ENCODE measurements at regions not wholly inside any gene's neighbourhood (a gene's known extent, or its start where the extent isn't known, plus 50 kb on each side); places are given as distances from the start of the nearest gene placed in this dataset.

DNA sequence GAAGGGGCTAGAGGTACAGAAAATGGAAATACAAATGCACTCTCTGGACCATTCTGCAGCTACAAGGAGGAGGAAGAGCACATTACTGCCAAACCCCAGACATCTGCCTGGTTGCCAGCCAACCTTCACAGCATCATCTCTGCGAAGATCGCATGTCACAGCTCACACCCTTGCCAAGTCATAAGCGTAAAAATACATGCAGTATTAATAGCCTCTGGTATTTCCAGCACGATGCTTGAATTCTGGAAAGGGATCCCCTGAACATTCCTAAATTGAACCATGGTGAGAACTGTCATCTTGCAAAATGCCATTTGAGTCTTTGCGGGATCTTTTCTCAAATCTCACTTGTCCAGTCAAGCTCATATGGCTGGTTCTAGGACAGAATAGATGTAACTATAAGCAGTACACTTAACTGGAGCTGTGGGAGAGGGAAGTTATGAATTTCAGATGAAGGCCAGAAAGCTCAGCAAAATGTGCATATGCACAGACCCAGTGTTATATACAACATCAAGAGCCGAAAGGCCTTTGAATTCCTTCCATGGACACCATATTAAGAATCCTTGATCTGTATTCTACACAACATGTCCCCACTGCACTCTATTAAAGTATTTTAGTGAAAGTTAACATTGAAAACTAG is 211.6 kb downstream of the DUSP6 start:
- no peaks in the 10 kb centered on the region for H3F3A ChIP-seq (replicated peaks; ENCODE audit: insufficient read depth)
- H3K27me3 ChIP-seq (ENCODE audit: insufficient read depth) = no peaks in the 10 kb centered on the region
- POLR2A ChIA-PET = no interaction called here
- no peak overlapping the region for H3K9ac ChIP-seq
- no peaks in the 10 kb centered on the region for H4K20me1 ChIP-seq (ENCODE audit: insufficient read depth)
- H3K4me2 ChIP-seq = no peak overlapping the region
- no peaks in the 10 kb centered on the region for H3K9me2 ChIP-seq
- no peak overlapping the region for H3K4me3 ChIP-seq (ENCODE audit: low read depth in 2 of 2, low read length in 1 of 2)
- no peak for TF ChIP-seq TAF1 (IDR thresholded peaks at IDR 0.05; ENCODE audit: borderline replicate concordance, low read depth, low read length)
- TF ChIP-seq, protein P1, sequence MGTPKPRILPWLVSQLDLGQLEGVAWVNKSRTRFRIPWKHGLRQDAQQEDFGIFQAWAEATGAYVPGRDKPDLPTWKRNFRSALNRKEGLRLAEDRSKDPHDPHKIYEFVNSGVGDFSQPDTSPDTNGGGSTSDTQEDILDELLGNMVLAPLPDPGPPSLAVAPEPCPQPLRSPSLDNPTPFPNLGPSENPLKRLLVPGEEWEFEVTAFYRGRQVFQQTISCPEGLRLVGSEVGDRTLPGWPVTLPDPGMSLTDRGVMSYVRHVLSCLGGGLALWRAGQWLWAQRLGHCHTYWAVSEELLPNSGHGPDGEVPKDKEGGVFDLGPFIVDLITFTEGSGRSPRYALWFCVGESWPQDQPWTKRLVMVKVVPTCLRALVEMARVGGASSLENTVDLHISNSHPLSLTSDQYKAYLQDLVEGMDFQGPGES (IDR thresholded peaks at IDR 0.05; ENCODE audit: low read depth, low read length) = no peak
- no peak for TF ChIP-seq FOXM1 (IDR thresholded peaks at IDR 0.05; ENCODE audit: low read depth)
- TF ChIP-seq, protein P2, sequence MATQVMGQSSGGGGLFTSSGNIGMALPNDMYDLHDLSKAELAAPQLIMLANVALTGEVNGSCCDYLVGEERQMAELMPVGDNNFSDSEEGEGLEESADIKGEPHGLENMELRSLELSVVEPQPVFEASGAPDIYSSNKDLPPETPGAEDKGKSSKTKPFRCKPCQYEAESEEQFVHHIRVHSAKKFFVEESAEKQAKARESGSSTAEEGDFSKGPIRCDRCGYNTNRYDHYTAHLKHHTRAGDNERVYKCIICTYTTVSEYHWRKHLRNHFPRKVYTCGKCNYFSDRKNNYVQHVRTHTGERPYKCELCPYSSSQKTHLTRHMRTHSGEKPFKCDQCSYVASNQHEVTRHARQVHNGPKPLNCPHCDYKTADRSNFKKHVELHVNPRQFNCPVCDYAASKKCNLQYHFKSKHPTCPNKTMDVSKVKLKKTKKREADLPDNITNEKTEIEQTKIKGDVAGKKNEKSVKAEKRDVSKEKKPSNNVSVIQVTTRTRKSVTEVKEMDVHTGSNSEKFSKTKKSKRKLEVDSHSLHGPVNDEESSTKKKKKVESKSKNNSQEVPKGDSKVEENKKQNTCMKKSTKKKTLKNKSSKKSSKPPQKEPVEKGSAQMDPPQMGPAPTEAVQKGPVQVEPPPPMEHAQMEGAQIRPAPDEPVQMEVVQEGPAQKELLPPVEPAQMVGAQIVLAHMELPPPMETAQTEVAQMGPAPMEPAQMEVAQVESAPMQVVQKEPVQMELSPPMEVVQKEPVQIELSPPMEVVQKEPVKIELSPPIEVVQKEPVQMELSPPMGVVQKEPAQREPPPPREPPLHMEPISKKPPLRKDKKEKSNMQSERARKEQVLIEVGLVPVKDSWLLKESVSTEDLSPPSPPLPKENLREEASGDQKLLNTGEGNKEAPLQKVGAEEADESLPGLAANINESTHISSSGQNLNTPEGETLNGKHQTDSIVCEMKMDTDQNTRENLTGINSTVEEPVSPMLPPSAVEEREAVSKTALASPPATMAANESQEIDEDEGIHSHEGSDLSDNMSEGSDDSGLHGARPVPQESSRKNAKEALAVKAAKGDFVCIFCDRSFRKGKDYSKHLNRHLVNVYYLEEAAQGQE (IDR thresholded peaks at IDR 0.05; ENCODE audit: low read depth, low read length) = no peak
- TF ChIP-seq YY1 (IDR thresholded peaks at IDR 0.05; ENCODE audit: low read depth) = no peak
- TF ChIP-seq RAD21 (IDR thresholded peaks at IDR 0.05; ENCODE audit: low read length) = no peak
- TF ChIP-seq CHD2 (IDR thresholded peaks at IDR 0.05; ENCODE audit: low read length, partially characterized antibody) = no peak
- TF ChIP-seq, protein P3, sequence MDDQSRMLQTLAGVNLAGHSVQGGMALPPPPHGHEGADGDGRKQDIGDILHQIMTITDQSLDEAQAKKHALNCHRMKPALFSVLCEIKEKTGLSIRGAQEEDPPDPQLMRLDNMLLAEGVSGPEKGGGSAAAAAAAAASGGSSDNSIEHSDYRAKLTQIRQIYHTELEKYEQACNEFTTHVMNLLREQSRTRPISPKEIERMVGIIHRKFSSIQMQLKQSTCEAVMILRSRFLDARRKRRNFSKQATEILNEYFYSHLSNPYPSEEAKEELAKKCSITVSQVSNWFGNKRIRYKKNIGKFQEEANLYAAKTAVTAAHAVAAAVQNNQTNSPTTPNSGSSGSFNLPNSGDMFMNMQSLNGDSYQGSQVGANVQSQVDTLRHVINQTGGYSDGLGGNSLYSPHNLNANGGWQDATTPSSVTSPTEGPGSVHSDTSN (IDR thresholded peaks at IDR 0.05) = no peak
- TF ChIP-seq FOSL2 (IDR thresholded peaks at IDR 0.05; ENCODE audit: borderline replicate concordance, low read depth) = no peak
- TF ChIP-seq, protein P4, sequence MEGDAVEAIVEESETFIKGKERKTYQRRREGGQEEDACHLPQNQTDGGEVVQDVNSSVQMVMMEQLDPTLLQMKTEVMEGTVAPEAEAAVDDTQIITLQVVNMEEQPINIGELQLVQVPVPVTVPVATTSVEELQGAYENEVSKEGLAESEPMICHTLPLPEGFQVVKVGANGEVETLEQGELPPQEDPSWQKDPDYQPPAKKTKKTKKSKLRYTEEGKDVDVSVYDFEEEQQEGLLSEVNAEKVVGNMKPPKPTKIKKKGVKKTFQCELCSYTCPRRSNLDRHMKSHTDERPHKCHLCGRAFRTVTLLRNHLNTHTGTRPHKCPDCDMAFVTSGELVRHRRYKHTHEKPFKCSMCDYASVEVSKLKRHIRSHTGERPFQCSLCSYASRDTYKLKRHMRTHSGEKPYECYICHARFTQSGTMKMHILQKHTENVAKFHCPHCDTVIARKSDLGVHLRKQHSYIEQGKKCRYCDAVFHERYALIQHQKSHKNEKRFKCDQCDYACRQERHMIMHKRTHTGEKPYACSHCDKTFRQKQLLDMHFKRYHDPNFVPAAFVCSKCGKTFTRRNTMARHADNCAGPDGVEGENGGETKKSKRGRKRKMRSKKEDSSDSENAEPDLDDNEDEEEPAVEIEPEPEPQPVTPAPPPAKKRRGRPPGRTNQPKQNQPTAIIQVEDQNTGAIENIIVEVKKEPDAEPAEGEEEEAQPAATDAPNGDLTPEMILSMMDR (IDR thresholded peaks at IDR 0.05) = no peak
- no peak for TF ChIP-seq EZH2phosphoT487 (IDR thresholded peaks at IDR 0.05; ENCODE audit: borderline replicate concordance, low read depth)
- TF ChIP-seq, protein P5, sequence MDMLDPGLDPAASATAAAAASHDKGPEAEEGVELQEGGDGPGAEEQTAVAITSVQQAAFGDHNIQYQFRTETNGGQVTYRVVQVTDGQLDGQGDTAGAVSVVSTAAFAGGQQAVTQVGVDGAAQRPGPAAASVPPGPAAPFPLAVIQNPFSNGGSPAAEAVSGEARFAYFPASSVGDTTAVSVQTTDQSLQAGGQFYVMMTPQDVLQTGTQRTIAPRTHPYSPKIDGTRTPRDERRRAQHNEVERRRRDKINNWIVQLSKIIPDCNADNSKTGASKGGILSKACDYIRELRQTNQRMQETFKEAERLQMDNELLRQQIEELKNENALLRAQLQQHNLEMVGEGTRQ (IDR thresholded peaks at IDR 0.05; ENCODE audit: borderline replicate concordance, low read depth, low read length) = no peak
- no peak for TF ChIP-seq TEAD4 (IDR thresholded peaks at IDR 0.05; ENCODE audit: borderline replicate concordance, insufficient read depth)
- TF ChIP-seq MEF2A (IDR thresholded peaks at IDR 0.05; ENCODE audit: borderline replicate concordance, low read depth) = no peak
- TF ChIP-seq ELF1 (IDR thresholded peaks at IDR 0.05) = no peak
- TF ChIP-seq GATA2 (CRISPR knock-in tag; IDR thresholded peaks at IDR 0.05) = no peak
- no peak for TF ChIP-seq EP300 (IDR thresholded peaks at IDR 0.05; ENCODE audit: borderline replicate concordance in 1 of 2, low read depth in 1 of 2, low read length in 1 of 2)
- TF ChIP-seq TCF12 (IDR thresholded peaks at IDR 0.05) = no peak
- no peak for TF ChIP-seq RFX5 (IDR thresholded peaks at IDR 0.05; ENCODE audit: low read length)
- CTCF ChIA-PET = interaction anchor here (0.6 to 1.2 kb wide), 2 partner anchors 53 to 212 kb away, joined by 3 read pairs; partner anchors contain the start of gene DUSP6
- H3K4me1 ChIP-seq (ENCODE audit: control insufficient read depth in 1 of 2, insufficient read depth in 2 of 2, low read depth in 1 of 2, low read length in 1 of 2) = peaks cover 0 to 16% of the 10 kb centered on the region in 2 experiments; a peak in 2 of 4 replicates
- no peak for DNase-seq
- no peaks in the 10 kb centered on the region for H3K36me3 ChIP-seq (replicated peaks in 1 of 2; ENCODE audit: control insufficient read depth in 1 of 2, insufficient read depth in 2 of 2, low read length in 1 of 2)
- H3K9me3 ChIP-seq = no peaks in the 10 kb centered on the region
- H3K79me2 ChIP-seq (ENCODE audit: insufficient read depth) = no peaks in the 10 kb centered on the region
- no peak overlapping the region for H3K27ac ChIP-seq (ENCODE audit: low read depth in 2 of 2, low read length in 1 of 2)
- WGBS (ENCODE audit: low lambda C conversion rate) = 92% methylated on average over 6 of the region's 6 CpGs
- no peak overlapping the region for H2AFZ ChIP-seq (ENCODE audit: low read depth)
